ENCODE measurements at regions not wholly inside any gene's neighbourhood (a gene's known extent, or its start where the extent isn't known, plus 50 kb on each side); places are given as distances from the start of the nearest gene placed in this dataset.

DNA sequence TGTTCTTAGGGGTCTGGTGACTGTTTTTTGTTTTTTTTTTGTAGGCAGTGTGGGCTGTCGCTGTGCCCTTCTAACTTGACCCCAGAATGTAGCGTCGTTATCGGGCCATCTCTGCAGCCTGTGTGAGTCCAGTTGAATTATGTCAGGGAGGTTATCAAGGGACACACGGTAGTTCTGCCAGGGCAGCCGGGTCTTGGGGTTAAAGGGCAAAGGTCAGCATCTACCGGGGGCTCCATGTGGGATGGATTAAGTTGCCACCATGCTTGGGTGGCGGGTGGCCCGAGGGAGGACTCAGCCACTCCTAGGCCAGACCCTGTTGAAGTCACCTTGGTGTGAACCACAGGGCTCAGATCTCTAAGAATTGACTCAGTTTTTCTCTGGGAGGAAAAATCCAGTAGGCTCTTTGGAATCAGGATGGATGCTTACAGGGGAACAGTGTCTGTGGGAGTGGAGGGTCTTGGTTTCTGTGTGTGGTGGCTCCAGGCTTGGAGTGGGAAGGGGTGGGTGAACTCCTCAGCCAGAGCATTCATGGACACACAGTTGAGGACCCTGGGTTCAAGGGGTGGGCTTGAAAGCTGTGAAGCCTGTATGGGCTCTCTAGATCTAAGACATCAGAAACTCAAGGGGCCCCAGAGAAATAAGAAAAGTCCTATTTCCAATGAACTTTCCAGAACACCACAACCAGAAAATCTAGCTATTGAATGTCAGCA is 191.7 kb downstream of the IRF8 start:
- CTCF ChIA-PET: interaction anchor here (1.3 kb wide), 3 partner anchors 9 to 19 kb away, joined by 3 to 9 read pairs (median 3); no protein-coding TSS in a partner anchor

GRCh38 chr16:86091976-86092375 is 193.0 kb downstream of the IRF8 start:
- POLR2A ChIA-PET: no interaction called here
- no peak for DNase-seq (ENCODE audit: low read depth, low spot score)
- H3K4me3 ChIP-seq (ENCODE audit: low read depth, low read length): no peak overlapping the region
- CTCF ChIA-PET: interaction anchor here (1.1 to 1.9 kb wide), 3 partner anchors 9 to 19 kb away, joined by 4 to 9 read pairs (median 4); no protein-coding TSS in a partner anchor
- TF ChIP-seq, protein P1, sequence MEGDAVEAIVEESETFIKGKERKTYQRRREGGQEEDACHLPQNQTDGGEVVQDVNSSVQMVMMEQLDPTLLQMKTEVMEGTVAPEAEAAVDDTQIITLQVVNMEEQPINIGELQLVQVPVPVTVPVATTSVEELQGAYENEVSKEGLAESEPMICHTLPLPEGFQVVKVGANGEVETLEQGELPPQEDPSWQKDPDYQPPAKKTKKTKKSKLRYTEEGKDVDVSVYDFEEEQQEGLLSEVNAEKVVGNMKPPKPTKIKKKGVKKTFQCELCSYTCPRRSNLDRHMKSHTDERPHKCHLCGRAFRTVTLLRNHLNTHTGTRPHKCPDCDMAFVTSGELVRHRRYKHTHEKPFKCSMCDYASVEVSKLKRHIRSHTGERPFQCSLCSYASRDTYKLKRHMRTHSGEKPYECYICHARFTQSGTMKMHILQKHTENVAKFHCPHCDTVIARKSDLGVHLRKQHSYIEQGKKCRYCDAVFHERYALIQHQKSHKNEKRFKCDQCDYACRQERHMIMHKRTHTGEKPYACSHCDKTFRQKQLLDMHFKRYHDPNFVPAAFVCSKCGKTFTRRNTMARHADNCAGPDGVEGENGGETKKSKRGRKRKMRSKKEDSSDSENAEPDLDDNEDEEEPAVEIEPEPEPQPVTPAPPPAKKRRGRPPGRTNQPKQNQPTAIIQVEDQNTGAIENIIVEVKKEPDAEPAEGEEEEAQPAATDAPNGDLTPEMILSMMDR (IDR thresholded peaks at IDR 0.05; ENCODE audit: insufficient read depth, low read length, missing control alignments): no peak

More for the DNA sequence above, 191.7 kb downstream of the IRF8 start:
- POLR2A ChIA-PET: no interaction called here
- DNase-seq (ENCODE audit: low read depth, low spot score): no peak
- TF ChIP-seq, protein P1 (IDR thresholded peaks at IDR 0.05; ENCODE audit: insufficient read depth, low read length, missing control alignments): no peak
- H3K4me3 ChIP-seq (ENCODE audit: low read depth, low read length): no peak overlapping the region

- ChIA-PET CTCF (interaction anchor here (1.1 to 2.1 kb wide), 4 partner anchors 8 to 425 kb away, joined by 4 to 7 read pairs (median 4); no protein-coding TSS in a partner anchor), POLR2A (no interaction called here)
- H3K4me3 ChIP-seq (ENCODE audit: low read depth, low read length): no peak overlapping the region
- TF ChIP-seq, protein P1 (IDR thresholded peaks at IDR 0.05; ENCODE audit: insufficient read depth, low read length, missing control alignments): no peak
- no peak for DNase-seq (ENCODE audit: low read depth, low spot score)
These were observed 193.9 kb downstream of the IRF8 start for GRCh38 chr16:86092586-86093480.

DNA sequence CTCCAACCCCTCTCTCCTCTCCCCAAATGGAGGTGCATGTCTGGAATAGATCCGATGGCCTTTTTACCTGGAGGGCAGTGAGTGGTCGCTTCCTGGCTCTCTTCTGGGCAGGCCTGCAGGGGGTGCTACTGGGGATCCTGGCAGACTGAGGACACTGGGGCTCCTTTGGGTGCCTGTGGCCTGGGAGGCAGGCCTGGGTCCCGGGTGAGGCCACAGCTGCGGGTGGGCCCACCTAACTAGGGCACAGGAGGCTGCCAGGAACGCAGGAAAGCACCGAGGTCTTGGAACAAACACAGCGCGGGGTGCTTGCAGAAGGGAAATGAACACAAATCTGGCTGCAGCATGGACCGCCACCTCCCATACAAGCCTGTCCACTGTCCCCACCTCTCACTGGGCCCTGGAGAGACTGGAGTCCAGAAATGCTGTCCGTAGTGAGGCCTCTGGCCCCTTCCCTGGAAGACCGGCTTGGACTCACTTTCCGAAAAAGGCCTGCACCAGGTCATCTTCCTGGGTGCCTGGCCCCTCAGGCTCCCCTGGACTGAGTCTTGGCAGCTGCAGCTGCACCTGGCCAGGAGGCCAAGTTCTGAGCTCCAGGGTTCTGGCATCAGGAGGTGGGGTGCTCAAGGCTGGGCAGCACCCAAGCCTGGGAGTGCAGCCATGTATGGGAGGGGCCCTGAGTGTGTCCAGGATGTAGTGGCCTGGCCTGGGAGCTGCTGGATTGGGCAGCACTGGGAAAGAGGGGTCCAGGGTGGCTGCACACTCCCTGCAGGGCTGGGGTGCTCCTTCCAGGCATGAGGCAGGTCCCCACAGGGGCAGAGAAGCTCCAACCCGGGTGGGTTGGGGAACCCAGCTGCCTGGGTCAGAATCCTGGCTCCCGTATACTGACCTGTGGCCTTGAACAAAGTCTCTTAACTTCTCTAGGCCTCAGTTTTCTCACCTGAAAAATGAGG is 195.1 kb downstream of the IRF8 start:
- CTCF ChIA-PET: interaction anchor here (0.8 to 2.1 kb wide), 5 partner anchors 8 to 424 kb away, joined by 3 to 7 read pairs (median 4); no protein-coding TSS in a partner anchor
- H3K4me3 ChIP-seq (ENCODE audit: low read depth, low read length): no peak overlapping the region
- TF ChIP-seq, protein P1 (IDR thresholded peaks at IDR 0.05; ENCODE audit: insufficient read depth, low read length, missing control alignments): no peak
- POLR2A ChIA-PET: no interaction called here
- no peak for DNase-seq (ENCODE audit: low read depth, low spot score)

DNA sequence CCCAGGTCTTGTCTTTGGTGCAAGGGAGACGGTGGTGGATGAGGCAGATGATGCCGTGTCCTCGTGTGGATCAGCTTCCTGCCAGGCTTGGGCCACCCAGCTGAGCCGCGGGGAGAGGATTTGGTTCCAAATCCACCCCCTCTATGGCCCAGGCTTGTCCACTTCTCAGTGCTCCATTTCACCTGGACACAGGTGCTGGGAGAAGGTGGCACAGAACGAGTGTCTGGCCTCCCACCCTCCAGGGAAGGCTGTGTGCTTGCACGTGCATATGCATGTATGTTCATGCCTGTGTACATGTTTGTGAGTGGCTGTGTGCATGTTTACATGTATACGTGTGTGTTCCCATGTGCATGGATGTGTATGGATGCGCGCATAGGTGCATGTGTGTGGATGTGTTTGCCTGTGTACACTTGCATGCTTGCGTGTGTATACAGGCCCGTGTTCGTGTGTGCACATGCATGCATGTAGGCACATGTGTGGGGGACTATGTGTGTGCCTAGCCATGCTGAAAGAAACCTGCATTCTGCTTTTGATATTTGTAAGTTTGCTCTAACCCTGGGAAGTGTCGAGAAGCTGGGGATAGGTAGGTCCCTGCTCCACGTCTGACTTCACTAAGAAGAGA is 196.3 kb downstream of the IRF8 start:
- TF ChIP-seq, protein P1 (IDR thresholded peaks at IDR 0.05; ENCODE audit: insufficient read depth, low read length, missing control alignments): no peak
- no peak overlapping the region for H3K4me3 ChIP-seq (ENCODE audit: low read depth, low read length)
- POLR2A ChIA-PET: no interaction called here
- no peak for DNase-seq (ENCODE audit: low read depth, low spot score)
- CTCF ChIA-PET: interaction anchor here (0.8 to 1.2 kb wide), 2 partner anchors 12 to 423 kb away, joined by 3 read pairs; no protein-coding TSS in a partner anchor

Data from AG04449 (cell line).